H1 (cell line): ENCODE measurements at regions not wholly inside any gene's neighbourhood (a gene's known extent, or its start where the extent isn't known, plus 50 kb on each side); places are given as distances from the start of the nearest gene placed in this dataset.

Experiments
- BCL11A ChIP-seq, 2 experiments: IDR thresholded peaks; one replicate each; pipeline ENCODE4 v1.6.1; 2011; ENCODE audit warnings: low read depth in 2 of 2, low read length in 2 of 2, mild to moderate bottlenecking in 2 of 2
- CREB1 ChIP-seq: IDR thresholded peaks from 2 replicates; pipeline ENCODE4 v1.6.1; 2012; ENCODE audit warnings: inconsistent platforms
- GTF2F1 ChIP-seq: IDR thresholded peaks from 2 replicates; pipeline ENCODE4 v1.6.1; 2012; ENCODE audit warnings: low read depth, low read length, improper control_type of control experiment, borderline replicate concordance
- JUND ChIP-seq: IDR thresholded peaks from 2 replicates; pipeline ENCODE4 v1.6.1; 2011; ENCODE audit warnings: mild to moderate bottlenecking, improper control_type of control experiment, low read length
- KDM1A ChIP-seq: fragments of 200-600, 300-600 bp; sonication (generic); IDR thresholded peaks from 2 replicates; pipeline ENCODE4 v1.7.1; 2016; ENCODE audit warnings: mild to moderate bottlenecking, low read length, borderline replicate concordance

GRCh38 chr4:23481566-23481965, 408.3 kb downstream of the PPARGC1A start (continued):
- TF ChIP-seq BCL11A (IDR thresholded peaks at IDR 0.05; ENCODE audit: low read depth in 2 of 2, low read length in 2 of 2) (no peak), CREB1 (no peak), JUND (no peak), KDM1A (no peak), GTF2F1 (no peak)
